HL-60 (cell line): ENCODE measurements at regions not wholly inside any gene's neighbourhood (a gene's known extent, or its start where the extent isn't known, plus 50 kb on each side); places are given as distances from the start of the nearest gene placed in this dataset.
"Not testable (repeated sequence)": the region's sequence is repeated elsewhere in the genome, so short reads cannot be mapped to it uniquely, and the experiment has no call there.

Experiments used
- DNase-seq, 2 experiments: peaks; one replicate each; pipeline ENCODE4 v3.0.0-alpha.2; 2010 to 2020; ENCODE audit warnings: low read depth in 1 of 2, low spot score in 1 of 2
- H3K27ac ChIP-seq: fragments of 250-450 bp; sonication (Bioruptor Pico); replicated peaks from 2 replicates; pipeline ENCODE4 v1.5.1; 2020; ENCODE audit warnings: mild to moderate bottlenecking, moderate library complexity
- H3K27me3 ChIP-seq: fragments of 250-450 bp; sonication (Bioruptor Pico); 2 replicates; pipeline ENCODE4 v1.5.1; 2021; ENCODE audit warnings: mild to moderate bottlenecking, moderate library complexity; ENCODE audit not compliant: insufficient read depth, poor library complexity, severe bottlenecking
- H3K4me3 ChIP-seq: replicated peaks from 2 replicates; pipeline ENCODE4 v1.5.1; 2011; ENCODE audit warnings: mild to moderate bottlenecking, control low read depth, low read length; ENCODE audit not compliant: insufficient read depth
- GABPA ChIP-seq: IDR thresholded peaks from 2 replicates; pipeline ENCODE4 v1.6.1; 2012; ENCODE audit warnings: low read depth
- POLR2AphosphoS5 ChIP-seq: IDR thresholded peaks from 2 replicates; pipeline ENCODE4 v1.6.1; 2012; ENCODE audit warnings: low read depth
- SPI1 ChIP-seq: IDR thresholded peaks from 2 replicates; pipeline ENCODE4 v1.6.1; 2012; ENCODE audit warnings: low read depth, mild to moderate bottlenecking, borderline replicate concordance
- TF ChIP-seq, protein P1 (sequence below): IDR thresholded peaks from 2 replicates; pipeline ENCODE4 v1.6.1; 2012; ENCODE audit warnings: low read depth; ENCODE audit not compliant: insufficient replicate concordance
- TF ChIP-seq, protein P2 (sequence below): IDR thresholded peaks from one replicate; pipeline ENCODE4 v1.5.1; 2011; ENCODE audit warnings: low read length, control low read depth, inconsistent platforms; ENCODE audit not compliant: insufficient read depth

DNA sequence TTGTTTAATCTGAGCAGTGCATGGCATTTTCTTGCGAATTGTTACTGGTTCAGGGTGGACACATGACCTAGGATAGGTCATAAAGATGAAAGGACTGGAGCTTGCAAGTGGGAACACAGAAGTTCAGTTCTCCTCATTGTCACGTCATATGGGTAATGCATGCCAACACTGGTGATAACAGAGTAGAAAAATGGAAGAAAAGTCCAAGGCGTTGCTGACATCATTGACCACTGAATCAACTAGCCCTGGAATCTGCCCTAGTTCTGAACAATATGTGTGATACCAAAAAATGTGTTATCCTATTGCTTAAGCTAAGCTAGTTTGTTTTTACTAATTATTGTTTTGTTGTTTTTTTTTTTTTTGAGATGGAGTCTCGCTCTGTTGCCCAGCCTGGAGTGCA is 234.2 kb upstream of the MAF start:
- no peak for DNase-seq
- TF ChIP-seq POLR2AphosphoS5 (no peak), GABPA (no peak), SPI1 (no peak)
- TF ChIP-seq, protein P1, sequence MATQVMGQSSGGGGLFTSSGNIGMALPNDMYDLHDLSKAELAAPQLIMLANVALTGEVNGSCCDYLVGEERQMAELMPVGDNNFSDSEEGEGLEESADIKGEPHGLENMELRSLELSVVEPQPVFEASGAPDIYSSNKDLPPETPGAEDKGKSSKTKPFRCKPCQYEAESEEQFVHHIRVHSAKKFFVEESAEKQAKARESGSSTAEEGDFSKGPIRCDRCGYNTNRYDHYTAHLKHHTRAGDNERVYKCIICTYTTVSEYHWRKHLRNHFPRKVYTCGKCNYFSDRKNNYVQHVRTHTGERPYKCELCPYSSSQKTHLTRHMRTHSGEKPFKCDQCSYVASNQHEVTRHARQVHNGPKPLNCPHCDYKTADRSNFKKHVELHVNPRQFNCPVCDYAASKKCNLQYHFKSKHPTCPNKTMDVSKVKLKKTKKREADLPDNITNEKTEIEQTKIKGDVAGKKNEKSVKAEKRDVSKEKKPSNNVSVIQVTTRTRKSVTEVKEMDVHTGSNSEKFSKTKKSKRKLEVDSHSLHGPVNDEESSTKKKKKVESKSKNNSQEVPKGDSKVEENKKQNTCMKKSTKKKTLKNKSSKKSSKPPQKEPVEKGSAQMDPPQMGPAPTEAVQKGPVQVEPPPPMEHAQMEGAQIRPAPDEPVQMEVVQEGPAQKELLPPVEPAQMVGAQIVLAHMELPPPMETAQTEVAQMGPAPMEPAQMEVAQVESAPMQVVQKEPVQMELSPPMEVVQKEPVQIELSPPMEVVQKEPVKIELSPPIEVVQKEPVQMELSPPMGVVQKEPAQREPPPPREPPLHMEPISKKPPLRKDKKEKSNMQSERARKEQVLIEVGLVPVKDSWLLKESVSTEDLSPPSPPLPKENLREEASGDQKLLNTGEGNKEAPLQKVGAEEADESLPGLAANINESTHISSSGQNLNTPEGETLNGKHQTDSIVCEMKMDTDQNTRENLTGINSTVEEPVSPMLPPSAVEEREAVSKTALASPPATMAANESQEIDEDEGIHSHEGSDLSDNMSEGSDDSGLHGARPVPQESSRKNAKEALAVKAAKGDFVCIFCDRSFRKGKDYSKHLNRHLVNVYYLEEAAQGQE: no peak
- TF ChIP-seq, protein P2, sequence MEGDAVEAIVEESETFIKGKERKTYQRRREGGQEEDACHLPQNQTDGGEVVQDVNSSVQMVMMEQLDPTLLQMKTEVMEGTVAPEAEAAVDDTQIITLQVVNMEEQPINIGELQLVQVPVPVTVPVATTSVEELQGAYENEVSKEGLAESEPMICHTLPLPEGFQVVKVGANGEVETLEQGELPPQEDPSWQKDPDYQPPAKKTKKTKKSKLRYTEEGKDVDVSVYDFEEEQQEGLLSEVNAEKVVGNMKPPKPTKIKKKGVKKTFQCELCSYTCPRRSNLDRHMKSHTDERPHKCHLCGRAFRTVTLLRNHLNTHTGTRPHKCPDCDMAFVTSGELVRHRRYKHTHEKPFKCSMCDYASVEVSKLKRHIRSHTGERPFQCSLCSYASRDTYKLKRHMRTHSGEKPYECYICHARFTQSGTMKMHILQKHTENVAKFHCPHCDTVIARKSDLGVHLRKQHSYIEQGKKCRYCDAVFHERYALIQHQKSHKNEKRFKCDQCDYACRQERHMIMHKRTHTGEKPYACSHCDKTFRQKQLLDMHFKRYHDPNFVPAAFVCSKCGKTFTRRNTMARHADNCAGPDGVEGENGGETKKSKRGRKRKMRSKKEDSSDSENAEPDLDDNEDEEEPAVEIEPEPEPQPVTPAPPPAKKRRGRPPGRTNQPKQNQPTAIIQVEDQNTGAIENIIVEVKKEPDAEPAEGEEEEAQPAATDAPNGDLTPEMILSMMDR: no peak
- H3K27me3 ChIP-seq: no peaks in the 10 kb centered on the region
- no peak overlapping the region for H3K4me3 ChIP-seq
- no peak overlapping the region for H3K27ac ChIP-seq

DNA sequence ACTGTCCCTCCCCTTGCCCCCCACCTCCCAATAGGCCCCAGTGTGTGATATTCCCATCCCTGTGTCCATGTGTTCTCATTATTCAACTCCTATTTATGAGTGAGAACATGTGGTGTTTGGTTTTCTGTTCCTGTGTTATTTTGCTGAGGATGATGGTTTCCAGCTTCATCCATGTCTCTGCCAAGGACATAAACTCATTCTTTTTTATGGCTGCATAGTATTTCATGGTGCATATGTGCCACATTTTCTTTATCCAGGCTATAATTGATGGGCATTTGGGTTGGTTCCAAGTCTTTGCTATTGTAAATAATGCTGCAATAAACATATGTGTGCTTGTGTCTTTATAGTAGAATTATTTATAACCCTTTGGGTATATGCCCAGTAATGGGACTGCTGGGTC is 233.5 kb upstream of the MAF start:
- not testable (repeated sequence) for H3K27me3 ChIP-seq, DNase-seq

DNA sequence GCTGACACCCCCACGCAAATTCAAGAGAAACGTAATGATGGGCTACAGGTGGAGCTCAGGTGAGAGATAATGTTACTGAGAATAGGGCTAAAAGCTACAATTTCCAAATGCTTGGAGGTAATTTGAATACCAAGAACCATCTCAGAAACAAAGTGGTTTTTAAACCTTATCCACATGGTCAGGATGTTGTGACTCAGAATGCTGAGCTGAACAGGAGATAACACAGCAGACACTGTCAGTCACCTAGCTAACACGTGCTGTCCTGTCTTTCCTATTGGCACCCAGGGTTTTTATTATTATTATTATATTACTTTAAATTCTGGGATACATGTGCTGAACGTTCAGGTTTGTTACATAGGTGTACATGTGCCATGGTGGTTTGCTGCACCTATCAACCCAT is 233.0 kb upstream of the MAF start:
- H3K4me3 ChIP-seq: no peak overlapping the region
- TF ChIP-seq, protein P1: no peak
- TF ChIP-seq SPI1 (no peak), POLR2AphosphoS5 (no peak), GABPA (no peak)
- TF ChIP-seq, protein P2: no peak
- H3K27ac ChIP-seq: no peak overlapping the region
- no peak for DNase-seq
- no peaks in the 10 kb centered on the region for H3K27me3 ChIP-seq

More for the DNA sequence above, 233.5 kb upstream of the MAF start:
- not testable (repeated sequence) for H3K27ac ChIP-seq, H3K4me3 ChIP-seq

DNA sequence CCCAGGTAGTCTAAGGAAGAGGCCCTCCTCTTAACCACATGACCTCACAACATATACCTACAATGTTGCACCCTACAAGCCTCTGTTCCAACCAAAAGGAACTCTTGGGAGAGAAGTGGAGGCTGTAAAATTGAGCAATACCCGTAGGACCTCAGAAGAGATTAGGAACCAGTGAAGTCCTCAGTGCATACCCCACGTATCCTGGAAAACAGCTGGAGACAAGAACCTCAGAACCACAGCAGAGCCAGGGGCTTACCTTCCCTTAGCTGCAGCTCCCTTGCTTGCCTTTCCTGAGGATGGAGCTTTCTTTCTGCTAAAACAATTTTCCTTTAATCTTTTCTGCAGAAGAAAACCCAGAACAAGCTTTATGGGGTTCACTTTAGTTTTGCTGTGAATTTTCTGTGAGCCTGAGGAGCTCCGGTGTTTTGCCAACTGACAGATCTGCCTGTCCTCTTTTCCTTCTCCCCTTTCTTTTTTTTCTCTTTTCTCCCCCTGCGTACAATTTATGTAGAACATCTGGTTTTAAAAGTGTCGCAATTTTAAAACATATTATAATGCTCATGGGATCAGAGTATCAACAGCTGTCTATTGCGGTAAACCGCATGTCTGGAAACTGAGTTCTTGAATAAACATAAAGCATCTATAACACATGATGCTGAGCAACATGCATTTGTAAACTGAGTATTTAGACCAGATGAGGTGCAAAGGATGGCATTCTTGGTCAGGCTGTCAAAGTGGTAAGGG is 226.4 kb upstream of the MAF start:
- Histone ChIP-seq H3K27ac (no peak overlapping the region), H3K4me3 (no peak overlapping the region), H3K27me3 (no peaks in the 10 kb centered on the region)
- TF ChIP-seq, protein P1: no peak
- TF ChIP-seq, protein P2: no peak
- TF ChIP-seq POLR2AphosphoS5 (no peak), GABPA (no peak), SPI1 (no peak)
- no peak for DNase-seq
